HG03060 (cell line): ENCODE measurements at regions not wholly inside any gene's neighbourhood (a gene's known extent, or its start where the extent isn't known, plus 50 kb on each side); places are given as distances from the start of the nearest gene placed in this dataset.
"Not testable (repeated sequence)": the region's sequence is repeated elsewhere in the genome, so short reads cannot be mapped to it uniquely, and the experiment has no call there.

Experiments used
- ATAC-seq: cut with Tn5 transposase; IDR thresholded peaks from one replicate; pipeline ENCODE4 v1.9.1; 2021; ENCODE audit warnings: low read depth, moderate number of reproducible peaks; ENCODE audit not compliant: unreplicated experiment

GRCh38 chr12:67758521-67758920 is 110.0 kb downstream of the DYRK2 start:
- ATAC-seq = no peak

- no peak for ATAC-seq
Measured at GRCh38 chr12:67759829-67760228, 111.3 kb downstream of the DYRK2 start.

GRCh38 chr12:67760586-67761275 is 112.2 kb downstream of the DYRK2 start:
- ATAC-seq = no peak

- ATAC-seq = no peak
Measured at GRCh38 chr12:67761566-67761965, 113.0 kb downstream of the DYRK2 start.

- no peak for ATAC-seq
Measured at GRCh38 chr12:67764055-67764454, 115.5 kb downstream of the DYRK2 start.

- ATAC-seq = no peak
Measured at GRCh38 chr12:67764946-67765619, 116.5 kb downstream of the DYRK2 start.

GRCh38 chr12:67765776-67766766 is 117.5 kb downstream of the DYRK2 start:
- ATAC-seq = no peak

GRCh38 chr12:67772267-67773169 is 124.0 kb downstream of the DYRK2 start:
- ATAC-seq = no peak

GRCh38 chr12:67773896-67774295 is 125.4 kb downstream of the DYRK2 start:
- no peak for ATAC-seq

GRCh38 chr12:67774983-67775587 is 126.5 kb downstream of the DYRK2 start:
- ATAC-seq = no peak

GRCh38 chr12:67780580-67781084 is 132.1 kb downstream of the DYRK2 start:
- ATAC-seq = no peak

GRCh38 chr12:67782573-67782972 is 134.0 kb downstream of the DYRK2 start:
- ATAC-seq = no peak

GRCh38 chr12:67783393-67783792 is 134.8 kb downstream of the DYRK2 start:
- ATAC-seq = no peak

GRCh38 chr12:67784831-67785230 is 136.3 kb downstream of the DYRK2 start:
- no peak for ATAC-seq

- ATAC-seq = no peak
Measured at GRCh38 chr12:67786086-67786485, 137.5 kb downstream of the DYRK2 start.

GRCh38 chr12:67788118-67788517 is 139.6 kb downstream of the DYRK2 start:
- no peak for ATAC-seq

- ATAC-seq = no peak
Measured at GRCh38 chr12:67789266-67789665, 140.7 kb downstream of the DYRK2 start.

GRCh38 chr12:67790660-67791059 is 142.1 kb downstream of the DYRK2 start:
- ATAC-seq = no peak

- ATAC-seq = not testable (repeated sequence)
Measured at GRCh38 chr12:67791362-67791761, 142.8 kb downstream of the DYRK2 start.
